ENCODE measurements at regions not wholly inside any gene's neighbourhood (a gene's known extent, or its start where the extent isn't known, plus 50 kb on each side); places are given as distances from the start of the nearest gene placed in this dataset.

DNA sequence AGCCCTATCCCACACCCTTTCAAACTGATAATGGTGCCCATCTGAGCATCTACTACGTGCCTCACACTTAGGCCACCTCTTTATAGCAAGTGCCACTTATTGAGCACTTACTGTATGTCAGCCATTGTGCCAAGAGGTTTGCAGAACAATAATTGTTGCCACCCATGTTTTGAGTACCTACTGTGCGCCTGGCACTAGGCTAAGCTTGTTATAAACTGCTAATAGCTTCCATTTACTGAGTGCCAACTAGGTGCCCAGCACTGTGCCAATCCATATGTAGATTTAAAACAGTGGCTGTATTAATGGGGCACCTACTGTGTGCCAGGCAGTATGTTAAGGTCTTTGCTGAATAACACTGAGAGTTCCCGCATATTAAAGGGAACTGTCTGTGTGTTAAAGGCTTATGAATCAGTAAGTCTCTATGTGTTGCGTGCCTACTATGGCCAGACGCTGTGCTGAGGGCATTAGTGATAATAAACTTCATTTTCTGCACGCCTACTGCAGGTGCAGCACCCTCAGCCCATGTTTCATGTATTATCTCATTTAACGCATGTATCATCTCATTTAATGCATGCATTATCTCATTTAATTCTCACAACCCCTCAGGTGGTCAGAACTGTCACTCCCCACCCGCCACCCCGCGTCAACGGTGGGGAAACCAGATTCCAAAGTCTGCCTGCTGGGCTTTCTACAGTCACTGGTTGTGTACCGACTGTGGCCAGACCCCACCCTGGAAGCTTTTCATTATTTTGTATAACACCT, 105.0 kb downstream of the PTPRS start:
- TF ChIP-seq POLR2A (IDR thresholded peaks at IDR 0.05; ENCODE audit: low read depth, low read length) (no peak), TAF1 (IDR thresholded peaks at IDR 0.05; ENCODE audit: borderline replicate concordance, low read depth, low read length) (no peak), POLR2AphosphoS5 (IDR thresholded peaks at IDR 0.05; ENCODE audit: low read depth, low read length) (no peak)

All from GM12892 (cell line).